ENCODE measurements at regions not wholly inside any gene's neighbourhood (a gene's known extent, or its start where the extent isn't known, plus 50 kb on each side); places are given as distances from the start of the nearest gene placed in this dataset.
"Not testable (repeated sequence)": the region's sequence is repeated elsewhere in the genome, so short reads cannot be mapped to it uniquely, and the experiment has no call there.

DNA sequence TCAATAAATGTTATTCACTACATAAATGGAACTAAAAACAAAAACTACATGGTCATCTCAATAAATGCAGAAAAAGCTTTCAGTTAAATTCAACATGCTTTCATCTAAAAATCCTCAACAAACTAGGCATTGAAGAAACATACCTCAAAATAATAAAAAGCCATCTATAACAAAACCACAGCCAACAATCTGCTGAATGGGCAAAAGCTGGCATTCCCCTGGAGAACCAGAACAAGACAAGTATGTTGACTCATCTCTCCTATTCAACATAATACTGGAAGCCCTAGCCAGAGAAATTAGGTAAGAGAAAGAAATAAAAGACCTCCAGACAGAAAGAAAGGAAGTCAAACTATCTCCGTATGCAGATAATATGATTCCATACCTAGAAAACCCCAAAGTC is 759.9 kb downstream of the EPHA3 start:
- no peak overlapping the region for H3K4me3 ChIP-seq (ENCODE audit: low read length)
- DNase-seq (ENCODE audit: low read depth, low spot score) = no peak

DNA sequence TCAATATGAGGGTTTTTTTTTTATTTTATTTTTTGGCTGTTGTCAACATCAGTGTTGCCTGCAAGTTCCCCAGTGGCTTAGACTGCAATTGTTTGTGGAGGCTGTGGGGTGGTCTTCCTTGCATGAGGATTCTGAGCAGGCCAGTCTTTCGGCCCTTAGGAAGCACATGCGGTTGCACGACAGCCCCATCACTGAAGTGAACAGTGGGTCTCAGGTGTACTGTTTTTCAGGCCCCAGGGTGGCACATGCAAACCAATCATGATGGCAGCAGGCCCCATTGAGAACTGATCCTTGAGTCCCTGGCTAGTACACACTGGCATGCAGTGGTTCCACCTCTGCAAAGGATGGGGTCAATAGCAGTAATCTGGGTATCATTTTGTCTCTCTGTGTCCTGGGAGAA is 768.7 kb downstream of the EPHA3 start:
- H3K4me3 ChIP-seq (ENCODE audit: low read length) = no peak overlapping the region
- DNase-seq (ENCODE audit: low read depth, low spot score) = no peak

DNA sequence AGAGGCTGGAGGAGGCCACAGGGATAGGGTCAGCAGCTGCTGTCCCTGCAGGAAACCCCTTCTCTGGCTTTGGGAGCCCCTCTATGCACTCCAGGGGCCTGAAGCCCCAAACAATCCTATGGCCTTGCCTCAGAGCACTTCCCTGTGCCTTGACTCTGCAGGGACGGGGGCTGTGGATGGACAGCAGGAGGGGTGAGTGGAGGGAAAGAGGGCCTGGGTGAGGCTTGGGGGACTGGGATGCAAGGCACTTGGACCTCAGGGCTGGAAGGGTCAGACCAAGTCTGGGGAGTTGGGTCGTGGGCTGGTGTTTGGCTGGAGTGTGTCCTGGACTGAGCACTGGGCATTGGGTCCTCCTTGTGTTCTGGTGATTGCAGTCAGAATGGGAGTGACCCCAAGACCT is 769.8 kb downstream of the EPHA3 start:
- no peak for DNase-seq (ENCODE audit: low read depth, low spot score)
- no peak overlapping the region for H3K4me3 ChIP-seq (ENCODE audit: low read length)

DNA sequence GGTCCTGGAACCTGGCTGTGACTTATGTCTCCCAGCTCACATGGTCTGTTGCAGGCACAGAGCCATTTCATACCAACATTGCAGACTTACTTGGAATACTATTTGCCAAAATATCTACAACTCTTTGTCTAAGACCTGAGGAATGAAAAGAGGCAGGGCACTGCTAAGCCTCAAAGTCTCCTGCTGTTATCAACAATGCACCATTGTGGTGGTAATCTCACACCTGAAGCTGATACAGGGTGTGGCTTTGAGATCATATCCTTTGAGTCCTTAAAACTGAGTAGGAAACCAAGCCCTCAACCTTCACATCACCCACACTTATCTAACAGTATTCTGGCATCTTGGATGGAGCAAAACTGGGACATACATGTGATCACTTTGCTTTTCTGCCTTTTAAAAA is 782.0 kb downstream of the EPHA3 start:
- no peak overlapping the region for H3K4me3 ChIP-seq (ENCODE audit: low read length)
- no peak for DNase-seq (ENCODE audit: low read depth, low spot score)

DNA sequence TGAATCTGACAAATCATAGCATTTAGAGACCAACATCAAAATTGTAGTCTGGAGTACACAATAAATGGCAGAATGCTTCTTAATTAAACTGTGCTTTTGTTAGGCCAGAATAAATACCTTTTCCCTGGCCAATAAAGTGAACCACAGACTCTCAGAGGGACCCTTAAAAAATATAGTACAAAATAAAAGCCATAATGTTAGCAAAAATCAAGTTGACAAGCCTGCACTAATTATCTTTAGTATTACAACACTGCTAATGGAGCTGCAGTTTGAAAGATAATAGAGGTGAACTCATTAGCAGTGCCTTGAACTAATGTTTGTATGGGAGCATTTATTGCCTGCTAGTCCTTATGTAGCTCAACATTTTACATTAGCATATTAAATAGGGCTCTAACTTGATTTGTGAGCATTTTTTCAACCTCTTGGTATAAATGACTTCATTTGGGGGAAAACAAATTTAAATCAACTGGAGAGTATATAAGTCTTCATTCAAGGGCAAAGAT is 801.3 kb downstream of the EPHA3 start:
- DNase-seq (ENCODE audit: low read depth, low spot score) = no peak
- no peak overlapping the region for H3K4me3 ChIP-seq (ENCODE audit: low read length)

DNA sequence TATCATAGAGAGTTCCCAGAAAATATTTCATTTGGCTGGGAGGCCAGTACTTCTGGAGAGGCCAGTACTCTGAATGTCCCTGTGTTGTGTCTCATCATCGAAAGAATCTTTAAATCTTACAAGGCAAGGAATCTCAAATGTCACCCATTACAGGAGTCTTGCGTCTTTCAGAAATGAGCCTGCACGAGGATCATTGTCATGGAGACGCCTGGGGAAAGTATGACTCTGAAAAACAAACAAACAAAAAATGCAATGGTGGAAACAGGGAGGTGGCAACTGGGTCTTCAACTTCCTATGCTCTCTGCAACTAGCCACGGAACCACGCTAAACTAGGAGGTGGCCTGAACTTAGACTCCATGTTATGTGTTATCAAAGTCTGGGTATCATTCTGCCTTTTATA is 804.6 kb downstream of the EPHA3 start:
- H3K4me3 ChIP-seq (ENCODE audit: low read length) = no peak overlapping the region
- no peak for DNase-seq (ENCODE audit: low read depth, low spot score)

DNA sequence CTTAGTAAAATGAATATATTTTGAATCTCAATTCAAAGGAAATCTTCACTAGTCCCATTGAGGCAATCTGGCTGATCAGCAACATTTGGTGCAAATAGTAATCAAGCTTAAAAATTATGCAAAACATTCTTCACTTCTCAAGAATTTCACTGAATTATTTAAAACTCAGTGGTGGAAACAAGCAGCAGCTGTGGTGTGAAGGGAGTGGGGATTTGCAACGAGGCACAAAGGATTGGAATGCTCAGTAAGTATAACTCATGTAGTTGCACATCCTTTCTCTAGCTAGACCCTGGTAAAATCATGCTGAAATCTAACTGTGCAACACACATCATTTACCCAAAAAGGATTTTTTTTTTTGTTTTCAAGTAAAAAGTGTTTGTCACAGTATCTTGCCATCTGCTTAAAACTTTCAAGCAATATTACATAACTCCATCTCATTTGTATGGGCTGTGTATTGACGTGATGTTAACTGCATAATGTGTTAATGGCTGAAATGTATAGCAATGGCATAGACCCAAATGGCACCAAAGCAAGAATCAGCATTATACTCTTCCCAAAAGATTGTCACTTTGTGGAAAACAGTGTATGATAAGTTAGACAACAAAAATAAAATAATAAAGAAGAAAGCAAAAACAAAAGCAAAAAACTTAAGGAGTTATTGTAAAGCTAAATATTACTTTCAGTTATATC is 816.6 kb downstream of the EPHA3 start:
- H3K4me3 ChIP-seq (ENCODE audit: low read length) = no peak overlapping the region
- no peak for DNase-seq (ENCODE audit: low read depth, low spot score)

DNA sequence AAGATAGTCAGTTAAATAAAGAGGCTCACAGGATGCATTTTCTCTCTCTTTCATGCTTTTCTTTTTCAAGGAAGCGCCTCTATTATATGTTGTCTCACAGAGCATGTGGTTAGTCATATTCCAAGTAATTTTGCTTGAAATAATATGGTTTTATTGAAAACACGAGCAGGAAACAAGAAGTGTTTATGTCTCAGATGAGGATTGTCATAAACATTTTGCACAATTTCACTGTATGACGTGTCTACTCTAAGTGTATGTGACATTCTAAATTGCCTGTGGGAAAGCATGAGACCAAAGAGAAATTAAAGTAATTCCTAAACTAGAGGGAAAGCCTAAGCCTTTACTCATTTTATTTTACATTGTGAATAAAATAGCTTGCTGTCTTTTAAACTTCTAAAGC is 818.6 kb downstream of the EPHA3 start:
- no peak for DNase-seq (ENCODE audit: low read depth, low spot score)
- no peak overlapping the region for H3K4me3 ChIP-seq (ENCODE audit: low read length)

DNA sequence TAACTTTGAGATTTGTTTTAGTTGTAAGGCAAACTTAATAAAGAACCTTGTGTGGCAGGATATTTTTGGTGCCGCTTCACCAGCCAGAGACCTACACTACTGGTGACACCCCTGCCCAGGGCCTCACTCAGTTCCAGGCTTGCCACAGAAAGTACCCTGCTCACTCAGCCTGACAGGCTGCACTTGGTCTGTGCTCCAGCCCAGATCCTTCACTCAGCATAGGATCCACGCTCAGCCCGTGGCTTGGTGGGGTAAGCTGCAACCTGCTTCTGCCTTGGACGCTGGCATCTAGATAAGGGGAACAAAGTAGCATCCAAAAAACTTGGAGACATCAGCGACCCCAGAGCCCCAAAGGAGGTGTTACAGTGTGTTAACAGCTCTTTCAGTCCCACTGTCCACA is 825.5 kb downstream of the EPHA3 start:
- no peak for DNase-seq (ENCODE audit: low read depth, low spot score)
- H3K4me3 ChIP-seq (ENCODE audit: low read length) = no peak overlapping the region

DNA sequence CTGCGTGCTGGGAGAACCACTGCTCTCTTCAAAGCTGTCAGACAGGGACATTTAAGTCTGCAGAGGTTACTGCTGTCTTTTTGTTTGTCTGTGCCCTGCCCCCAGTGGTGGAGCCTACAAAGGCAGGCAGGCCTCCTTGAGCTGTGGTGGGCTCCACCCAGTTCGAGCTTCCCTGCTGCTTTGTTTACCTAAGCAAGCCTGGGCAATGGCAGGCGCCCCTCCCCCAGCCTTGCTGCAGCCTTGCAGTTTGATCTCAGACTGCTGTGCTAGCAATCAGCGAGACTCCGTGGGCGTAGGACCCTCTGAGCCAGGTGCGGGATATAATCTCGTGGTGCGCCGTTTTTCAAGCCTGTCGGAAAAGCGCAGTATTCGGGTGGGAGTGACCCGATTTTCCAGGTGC is 837.0 kb downstream of the EPHA3 start:
- not testable (repeated sequence) for H3K4me3 ChIP-seq (ENCODE audit: low read length); DNase-seq (ENCODE audit: low read depth, low spot score)

DNA sequence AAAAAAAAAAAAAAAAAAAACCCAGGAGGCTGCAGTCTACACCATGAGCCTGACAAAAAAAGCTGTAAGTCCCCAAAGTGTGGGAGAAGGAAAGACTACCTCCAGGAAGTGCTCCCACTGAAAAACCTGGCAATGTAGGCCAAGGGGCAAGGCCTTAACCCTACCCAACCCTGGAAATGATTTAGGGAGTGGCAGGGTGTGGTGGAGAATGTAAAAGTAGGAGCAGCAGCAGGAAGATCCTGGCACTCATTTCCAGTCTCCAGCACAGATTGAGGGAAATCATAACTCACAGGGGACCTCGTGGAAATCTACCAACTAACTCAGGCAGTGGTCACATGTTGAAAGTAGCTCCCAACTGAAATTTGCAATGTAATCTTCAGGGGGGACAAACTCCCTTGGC is 839.5 kb downstream of the EPHA3 start:
- no peak overlapping the region for H3K4me3 ChIP-seq (ENCODE audit: low read length)
- DNase-seq (ENCODE audit: low read depth, low spot score) = no peak

DNA sequence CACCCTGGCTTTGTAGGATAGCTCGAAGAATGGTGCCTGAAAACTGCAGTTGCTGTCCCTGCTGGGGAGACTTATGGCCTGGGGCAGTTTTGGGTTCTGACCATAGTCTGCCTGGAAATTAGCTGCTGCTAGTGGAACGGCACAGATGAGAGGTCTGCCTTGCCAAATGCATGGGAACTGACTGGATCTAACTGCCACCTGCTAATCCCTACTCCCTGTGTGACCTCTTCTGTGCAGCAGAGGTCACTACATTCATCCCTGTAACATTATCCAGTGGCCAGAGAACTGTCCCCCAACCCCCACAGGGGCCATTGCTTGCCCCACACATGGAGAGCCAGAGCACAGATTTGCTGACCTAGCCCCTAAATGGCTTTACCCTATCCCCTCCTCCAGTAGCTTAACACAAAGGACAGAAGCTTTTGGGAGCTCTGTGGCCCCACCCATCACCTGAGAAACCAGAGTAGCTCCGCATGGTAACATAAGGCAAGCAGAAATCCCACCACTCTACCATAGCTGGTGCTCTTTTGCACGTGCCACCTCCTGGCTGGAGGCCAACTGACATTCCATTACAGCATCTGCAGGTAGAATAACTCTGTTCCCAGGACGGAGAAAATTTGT is 840.0 kb downstream of the EPHA3 start:
- no peak for DNase-seq (ENCODE audit: low read depth, low spot score)
- H3K4me3 ChIP-seq (ENCODE audit: low read length) = no peak overlapping the region

DNA sequence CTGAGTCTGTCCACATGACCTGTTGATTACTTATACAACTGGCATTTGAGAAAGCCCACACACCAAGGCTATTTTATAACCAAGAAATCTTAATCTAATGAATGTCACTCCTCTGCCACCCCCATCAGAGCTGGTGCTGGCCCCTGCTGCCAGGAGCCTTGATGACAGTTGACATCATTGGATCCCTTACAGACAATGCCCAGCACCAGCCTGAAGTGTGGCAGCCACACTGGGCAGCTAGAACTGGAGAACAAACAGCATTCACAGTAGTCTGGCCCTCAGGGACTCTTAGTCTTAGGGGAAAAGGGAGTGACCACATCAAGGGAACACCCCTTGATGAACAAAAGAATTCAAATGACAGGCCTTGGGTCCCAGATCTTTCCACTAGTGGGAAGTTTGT is 840.6 kb downstream of the EPHA3 start:
- H3K4me3 ChIP-seq (ENCODE audit: low read length) = no peak overlapping the region
- DNase-seq (ENCODE audit: low read depth, low spot score) = no peak

DNA sequence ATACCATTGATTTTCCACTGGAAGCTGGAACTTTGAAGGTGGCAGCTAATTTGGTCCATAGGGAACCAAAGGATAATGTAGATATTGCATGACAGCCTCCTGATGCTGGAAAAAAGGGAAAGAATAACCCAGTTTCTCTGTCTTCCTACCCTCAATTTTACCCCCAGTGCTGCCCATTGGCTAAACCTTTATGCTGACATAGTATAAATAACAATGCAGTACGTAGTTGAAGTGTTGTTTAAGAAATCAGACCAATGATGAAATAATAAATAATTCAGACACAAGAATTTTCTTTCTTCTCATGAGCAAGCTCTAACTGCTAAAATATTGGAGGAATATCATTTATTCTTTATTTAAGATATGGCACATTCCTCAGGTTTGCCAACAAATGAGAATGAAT is 843.4 kb downstream of the EPHA3 start:
- no peak for DNase-seq (ENCODE audit: low read depth, low spot score)
- no peak overlapping the region for H3K4me3 ChIP-seq (ENCODE audit: low read length)

DNA sequence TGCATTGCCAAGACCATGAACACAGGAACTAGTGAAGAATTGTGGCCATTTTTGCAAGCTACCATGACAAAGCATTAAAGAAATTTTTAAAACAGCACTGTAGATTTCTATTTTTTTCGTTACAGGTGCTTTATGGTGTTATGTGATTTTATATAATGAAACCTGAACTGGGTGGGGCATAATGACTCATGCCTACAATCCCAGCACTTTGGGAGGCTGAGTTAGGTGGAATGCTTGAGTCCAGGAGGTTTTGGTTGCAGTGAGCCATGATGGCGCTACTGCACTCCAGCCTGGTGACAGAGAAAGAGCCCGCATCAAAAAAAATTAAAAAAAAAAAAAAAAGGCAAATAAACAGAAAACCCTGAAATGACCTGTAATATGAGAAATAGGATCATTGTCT is 846.7 kb downstream of the EPHA3 start:
- DNase-seq (ENCODE audit: low read depth, low spot score) = no peak
- H3K4me3 ChIP-seq (ENCODE audit: low read length) = no peak overlapping the region

DNA sequence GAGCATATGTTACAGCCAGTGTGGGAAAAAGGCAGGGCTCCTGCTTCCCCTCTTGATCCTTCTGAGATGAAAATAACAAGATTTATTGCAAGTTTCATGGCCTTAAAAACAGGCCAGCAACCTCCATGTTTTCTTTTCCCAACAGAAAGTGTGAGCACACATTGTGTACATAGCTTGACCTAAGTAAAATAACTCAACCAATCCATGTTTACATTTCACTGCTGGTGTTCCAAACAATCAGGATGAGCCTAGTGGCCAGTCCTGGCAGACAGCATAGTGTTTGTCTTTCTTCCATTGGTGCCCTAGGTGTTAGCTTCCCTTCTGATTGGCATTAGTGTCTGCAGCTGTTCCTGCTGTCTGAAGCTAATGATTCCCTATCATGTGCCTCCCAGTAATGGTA is 847.7 kb downstream of the EPHA3 start:
- H3K4me3 ChIP-seq (ENCODE audit: low read length) = no peak overlapping the region
- no peak for DNase-seq (ENCODE audit: low read depth, low spot score)

DNA sequence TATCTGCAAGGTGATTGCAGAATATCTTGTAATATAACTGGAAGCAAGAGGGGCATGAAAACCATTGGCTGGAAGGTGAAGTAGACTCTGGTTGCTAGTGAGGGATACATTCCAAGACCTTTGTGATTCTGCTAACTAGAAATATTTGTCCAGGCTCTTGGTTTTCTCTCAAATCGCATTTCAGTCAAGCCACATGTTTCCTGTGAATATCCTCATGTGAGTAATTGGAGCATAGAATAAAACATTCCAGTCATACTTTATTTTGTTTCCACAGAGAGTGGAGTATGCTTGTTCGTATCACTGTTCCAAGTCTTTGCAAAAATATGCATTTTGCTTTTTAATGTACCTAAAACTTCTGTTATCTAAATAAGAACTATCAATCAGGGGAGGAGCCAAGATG is 850.0 kb downstream of the EPHA3 start:
- no peak for DNase-seq (ENCODE audit: low read depth, low spot score)

DNA sequence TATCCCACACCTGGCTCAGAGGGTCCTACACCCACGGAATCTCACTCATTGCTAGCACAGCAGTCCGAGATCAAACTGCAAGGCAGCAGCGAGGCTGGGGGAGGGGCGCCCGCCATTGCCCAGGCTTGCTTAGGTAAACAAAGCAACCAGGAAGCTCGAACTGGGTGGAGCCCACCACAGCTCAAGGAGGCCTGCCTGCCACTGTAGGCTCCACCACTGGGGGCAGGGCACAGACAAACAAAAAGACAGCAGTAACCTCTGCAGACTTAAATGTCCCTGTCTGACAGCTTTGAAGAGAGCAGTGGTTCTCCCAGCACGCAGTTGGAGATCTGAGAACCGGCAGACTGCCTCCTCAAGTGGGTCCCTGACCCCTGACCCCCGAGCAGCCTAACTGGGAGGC is 850.7 kb downstream of the EPHA3 start:
- H3K4me3 ChIP-seq (ENCODE audit: low read length); DNase-seq (ENCODE audit: low read depth, low spot score): not testable (repeated sequence)

More for the DNA sequence above, 850.0 kb downstream of the EPHA3 start:
- H3K4me3 ChIP-seq (ENCODE audit: low read length) = no peak overlapping the region

DNA sequence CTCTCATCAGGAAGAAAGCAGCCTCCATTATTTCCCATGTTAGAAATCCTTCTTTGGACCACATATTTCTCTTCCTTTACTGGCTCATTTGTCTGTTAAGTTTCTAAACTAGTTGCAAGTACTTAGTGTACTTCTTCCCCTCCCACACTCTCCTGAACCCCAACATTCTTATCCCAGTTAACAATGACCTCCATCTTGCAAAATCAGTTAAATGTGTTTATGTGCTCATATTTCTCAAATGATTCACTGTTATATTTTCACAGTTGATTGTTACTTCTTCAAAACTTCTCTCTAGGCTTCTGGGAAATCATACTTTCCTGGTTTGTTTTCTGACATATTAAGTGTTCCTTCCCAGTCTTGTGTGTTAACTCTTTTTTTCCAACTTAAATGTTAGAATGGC is 856.9 kb downstream of the EPHA3 start:
- no peak for DNase-seq (ENCODE audit: low read depth, low spot score)

DNA sequence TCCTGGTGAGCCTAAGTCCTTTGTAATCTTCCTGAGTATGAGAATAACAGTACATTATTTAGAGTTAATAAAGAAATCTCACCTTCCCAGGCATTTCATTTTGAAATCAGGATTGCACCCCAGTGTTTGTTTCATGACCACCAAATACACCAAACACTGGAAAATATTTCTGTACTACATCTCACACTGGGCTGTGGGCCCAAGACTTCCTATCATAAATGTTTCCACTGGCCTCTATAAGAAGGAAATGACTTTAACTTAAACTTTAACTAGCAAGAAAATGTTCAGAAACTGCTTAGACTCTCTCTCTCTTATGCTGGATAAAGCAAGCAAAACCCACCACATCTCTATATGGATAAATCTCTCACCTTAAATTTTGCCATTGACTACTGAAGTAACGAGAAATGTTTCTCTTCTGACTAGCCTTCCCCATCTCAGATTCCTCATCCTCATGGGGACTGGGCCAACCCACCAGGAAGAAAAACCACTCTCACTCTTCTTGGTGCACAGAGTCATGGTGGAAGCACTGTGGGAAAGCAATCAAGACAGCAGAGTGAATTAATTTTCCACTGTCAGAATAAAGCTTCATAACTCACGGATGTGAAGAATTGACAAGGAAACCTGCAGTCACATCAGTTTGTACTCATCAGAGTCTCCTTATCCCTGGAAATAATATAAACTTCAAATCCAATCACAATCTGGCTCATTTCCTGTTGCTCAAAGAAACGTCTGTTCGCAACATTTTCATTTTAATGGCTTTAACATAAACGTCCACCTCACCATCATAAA is 859.6 kb downstream of the EPHA3 start:
- H3K4me3 ChIP-seq (ENCODE audit: low read length) = no peak overlapping the region
- DNase-seq (ENCODE audit: low read depth, low spot score) = no peak

More for the DNA sequence above, 856.9 kb downstream of the EPHA3 start:
- H3K4me3 ChIP-seq (ENCODE audit: low read length) = no peak overlapping the region
